Left ventricle myocardium inferior (tissue), 1 donor: ENCODE measurements at regions not wholly inside any gene's neighbourhood (a gene's known extent, or its start where the extent isn't known, plus 50 kb on each side); places are given as distances from the start of the nearest gene placed in this dataset.

Experiments used
- DNase-seq: peaks from one replicate; pipeline ENCODE4 v3.0.0-alpha.2; 2020
- H3K27ac ChIP-seq: fragments of 200-600 bp; replicated peaks from 2 replicates; pipeline ENCODE4 v1.8.0; 2021
- H3K27me3 ChIP-seq: fragments of 200-600 bp; 2 replicates; pipeline ENCODE4 v1.8.0; 2021; ENCODE audit warnings: low read depth
- H3K36me3 ChIP-seq: fragments of 200-600 bp; 2 replicates; pipeline ENCODE4 v1.8.0; 2021
- H3K4me1 ChIP-seq: fragments of 200-600 bp; 2 replicates; pipeline ENCODE4 v1.8.0; 2021
- H3K4me3 ChIP-seq: fragments of 200-600 bp; 2 replicates; pipeline ENCODE4 v1.8.0; 2021; ENCODE audit warnings: mild to moderate bottlenecking, moderate library complexity
- H3K9me3 ChIP-seq: fragments of 200-600 bp; replicated peaks from 2 replicates; pipeline ENCODE4 v1.8.0; 2021
- CTCF ChIP-seq: fragments of 200-600 bp; IDR thresholded peaks from 2 replicates; pipeline ENCODE4 v1.8.0; 2021; ENCODE audit warnings: antibody characterized with exemption, mild to moderate bottlenecking, borderline replicate concordance
- intact Hi-C: fragments of 100-400 bp; cut with micrococcal nuclease; formaldehyde crosslinking; loops from one replicate; pipeline ENCODE4 v1.11.0; 2022
- donor health status: DM: no; HTN: yes; CAD: no; lungs with severe emphysema.

- intact Hi-C loops, result no loop called here
- no peaks in the 10 kb centered on the region for H3K36me3 ChIP-seq
- H3K4me1 ChIP-seq, result no peaks in the 10 kb centered on the region
- no peaks in the 10 kb centered on the region for H3K27me3 ChIP-seq
- no peak overlapping the region for H3K4me3 ChIP-seq
- no peak overlapping the region for H3K27ac ChIP-seq
- H3K9me3 ChIP-seq, result peaks cover 5% of the 10 kb centered on the region
- no peak for DNase-seq
- TF ChIP-seq CTCF, result no peak
These were observed 521.2 kb downstream of the IRX1 start for GRCh38 chr5:4116834-4117233.

GRCh38 chr5:4124221-4124970 lies 528.8 kb downstream of the IRX1 start:
- no peak for TF ChIP-seq CTCF
- no peaks in the 10 kb centered on the region for H3K36me3 ChIP-seq
- H3K9me3 ChIP-seq, result peaks cover 19% of the 10 kb centered on the region
- no peak overlapping the region for H3K27ac ChIP-seq
- DNase-seq, result no peak
- intact Hi-C loops, result no loop called here
- no peaks in the 10 kb centered on the region for H3K4me1 ChIP-seq
- no peak overlapping the region for H3K4me3 ChIP-seq
- peaks cover 4% of the 10 kb centered on the region for H3K27me3 ChIP-seq

GRCh38 chr5:4128994-4129393 lies 533.4 kb downstream of the IRX1 start:
- H3K4me1 ChIP-seq, result no peaks in the 10 kb centered on the region
- peak overlapping the region; percentile 46 for H3K27ac ChIP-seq
- no peak overlapping the region for H3K4me3 ChIP-seq
- intact Hi-C loops, result no loop called here
- peaks cover 13% of the 10 kb centered on the region for H3K9me3 ChIP-seq
- no peak for TF ChIP-seq CTCF
- H3K36me3 ChIP-seq, result no peaks in the 10 kb centered on the region
- H3K27me3 ChIP-seq, result peaks cover 12% of the 10 kb centered on the region
- DNase-seq, result peak; percentile 37

GRCh38 chr5:4129523-4129922 lies 533.9 kb downstream of the IRX1 start:
- peaks cover 13% of the 10 kb centered on the region for H3K9me3 ChIP-seq
- no peaks in the 10 kb centered on the region for H3K4me1 ChIP-seq
- H3K36me3 ChIP-seq, result no peaks in the 10 kb centered on the region
- peak overlapping the region; percentile 46 for H3K27ac ChIP-seq
- H3K4me3 ChIP-seq, result no peak overlapping the region
- no peak for TF ChIP-seq CTCF
- intact Hi-C loops, result no loop called here
- H3K27me3 ChIP-seq, result peaks cover 12% of the 10 kb centered on the region
- DNase-seq, result no peak

- Histone ChIP-seq H3K4me3 (no peak overlapping the region), H3K9me3 (peaks cover 13% of the 10 kb centered on the region), H3K4me1 (no peaks in the 10 kb centered on the region), H3K36me3 (no peaks in the 10 kb centered on the region), H3K27me3 (peaks cover 12% of the 10 kb centered on the region), H3K27ac (no peak overlapping the region)
- DNase-seq, result no peak
- TF ChIP-seq CTCF, result no peak
- intact Hi-C loops, result no loop called here
These were observed 535.2 kb downstream of the IRX1 start for GRCh38 chr5:4130819-4131218.
